LNCaP clone FGC (cell line): ENCODE measurements at regions not wholly inside any gene's neighbourhood (a gene's known extent, or its start where the extent isn't known, plus 50 kb on each side); places are given as distances from the start of the nearest gene placed in this dataset.

Source experiments
- DNase-seq: peaks from one replicate; pipeline ENCODE4 v3.0.0-alpha.2; 2011; ENCODE audit warnings: low read depth
- H3K4me3 ChIP-seq: 2 replicates; pipeline ENCODE4 v1.5.1; 2011; ENCODE audit warnings: mild to moderate bottlenecking, low read depth, low read length, control low read depth
- TF ChIP-seq, protein P1 (sequence below): IDR thresholded peaks from 2 replicates; pipeline ENCODE4 v1.5.1; 2012; ENCODE audit warnings: mild to moderate bottlenecking; ENCODE audit not compliant: control insufficient read depth, insufficient read depth; ENCODE audit errors: extremely low read depth

DNA sequence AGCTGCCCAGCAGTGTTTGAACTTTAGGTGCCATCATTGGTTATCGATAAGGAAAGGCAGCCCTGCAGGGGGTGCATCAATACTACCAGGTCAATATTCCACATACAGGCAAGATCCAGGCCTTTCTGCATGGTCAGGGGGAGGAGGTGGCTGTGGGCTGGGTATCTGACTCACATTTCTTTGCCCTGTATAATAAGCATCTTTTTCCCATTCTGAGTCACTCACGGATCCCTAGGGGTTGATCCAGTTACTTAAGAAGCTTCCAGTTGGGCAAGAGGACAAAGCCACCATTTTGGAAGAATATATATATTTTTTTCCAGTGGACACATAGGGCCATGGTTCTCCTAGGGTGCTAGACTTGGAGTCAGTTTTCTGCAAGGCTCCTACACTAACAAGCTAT lies 114.2 kb upstream of the HABP2 start:
- DNase-seq: no peak
- TF ChIP-seq, protein P1, sequence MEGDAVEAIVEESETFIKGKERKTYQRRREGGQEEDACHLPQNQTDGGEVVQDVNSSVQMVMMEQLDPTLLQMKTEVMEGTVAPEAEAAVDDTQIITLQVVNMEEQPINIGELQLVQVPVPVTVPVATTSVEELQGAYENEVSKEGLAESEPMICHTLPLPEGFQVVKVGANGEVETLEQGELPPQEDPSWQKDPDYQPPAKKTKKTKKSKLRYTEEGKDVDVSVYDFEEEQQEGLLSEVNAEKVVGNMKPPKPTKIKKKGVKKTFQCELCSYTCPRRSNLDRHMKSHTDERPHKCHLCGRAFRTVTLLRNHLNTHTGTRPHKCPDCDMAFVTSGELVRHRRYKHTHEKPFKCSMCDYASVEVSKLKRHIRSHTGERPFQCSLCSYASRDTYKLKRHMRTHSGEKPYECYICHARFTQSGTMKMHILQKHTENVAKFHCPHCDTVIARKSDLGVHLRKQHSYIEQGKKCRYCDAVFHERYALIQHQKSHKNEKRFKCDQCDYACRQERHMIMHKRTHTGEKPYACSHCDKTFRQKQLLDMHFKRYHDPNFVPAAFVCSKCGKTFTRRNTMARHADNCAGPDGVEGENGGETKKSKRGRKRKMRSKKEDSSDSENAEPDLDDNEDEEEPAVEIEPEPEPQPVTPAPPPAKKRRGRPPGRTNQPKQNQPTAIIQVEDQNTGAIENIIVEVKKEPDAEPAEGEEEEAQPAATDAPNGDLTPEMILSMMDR: no peak
- H3K4me3 ChIP-seq: no peak overlapping the region

DNA sequence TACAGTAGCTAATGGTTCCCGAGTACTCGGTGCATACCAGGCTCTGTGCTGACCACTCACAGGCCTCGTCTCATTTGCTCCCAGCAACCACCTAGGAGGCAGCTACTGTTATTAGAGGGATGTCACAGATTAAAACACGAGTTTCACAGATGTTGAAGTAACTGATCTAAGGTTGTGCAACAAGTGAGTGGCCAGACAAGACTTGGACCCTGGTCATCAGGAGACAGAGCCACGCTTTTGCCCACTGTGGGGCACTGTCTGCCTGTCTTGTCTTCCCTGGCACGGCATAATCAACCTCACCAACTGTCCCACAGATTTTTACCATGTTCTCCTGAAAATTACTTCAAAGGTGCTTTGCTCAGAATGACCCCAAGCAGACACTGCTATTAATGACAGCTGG lies 111.6 kb upstream of the HABP2 start:
- no peak overlapping the region for H3K4me3 ChIP-seq
- no peak for DNase-seq
- TF ChIP-seq, protein P1: no peak

DNA sequence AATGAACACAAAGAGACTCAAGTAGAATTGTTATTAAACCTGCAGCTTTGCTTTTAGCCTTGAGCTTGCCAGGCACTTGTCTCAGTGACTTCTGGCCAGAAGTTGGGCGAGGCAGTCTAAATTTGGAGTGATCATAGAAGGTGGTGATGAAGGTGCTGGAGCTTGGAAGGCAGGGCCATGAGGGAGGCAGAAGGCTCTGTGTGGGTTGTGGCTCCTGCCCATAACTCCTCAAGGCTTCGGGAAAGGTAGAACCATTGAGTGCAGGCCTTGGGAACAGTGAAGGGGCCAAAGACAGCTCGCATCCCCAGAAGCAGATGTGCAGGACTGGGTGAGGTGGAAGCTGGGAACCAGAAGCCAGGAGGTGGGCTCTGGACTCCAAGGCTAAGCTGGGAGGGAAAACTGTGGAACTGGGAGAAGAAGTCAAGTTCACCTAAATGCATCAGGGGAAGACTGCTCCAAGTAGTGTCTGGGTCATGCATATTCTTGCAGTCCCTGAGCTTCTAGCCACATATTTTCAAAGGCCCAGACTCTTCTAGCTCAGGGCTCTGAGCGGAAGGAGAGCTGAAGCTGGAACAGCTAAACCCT lies 111.1 kb upstream of the HABP2 start:
- TF ChIP-seq, protein P1: no peak
- H3K4me3 ChIP-seq: no peak overlapping the region
- no peak for DNase-seq

DNA sequence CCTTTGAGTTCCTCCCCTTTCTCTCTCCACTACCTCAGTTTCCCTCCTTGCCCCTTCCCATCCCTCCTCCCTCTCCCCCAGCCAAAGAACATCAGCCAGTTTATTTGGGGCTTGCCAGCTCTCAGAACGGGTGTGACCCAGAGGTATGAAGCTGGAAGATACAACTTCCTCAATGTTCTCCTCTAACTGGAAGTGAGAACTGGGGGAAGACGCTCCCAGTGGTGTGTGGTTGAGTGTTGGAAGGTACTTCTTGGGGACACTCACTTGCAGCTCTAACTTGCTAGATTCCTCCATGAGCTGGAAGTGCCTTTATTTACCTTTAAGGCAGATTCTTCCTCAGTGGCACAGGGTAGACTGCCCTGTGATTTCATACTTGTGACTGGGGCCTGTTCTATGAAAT lies 110.5 kb upstream of the HABP2 start:
- TF ChIP-seq, protein P1: no peak

DNA sequence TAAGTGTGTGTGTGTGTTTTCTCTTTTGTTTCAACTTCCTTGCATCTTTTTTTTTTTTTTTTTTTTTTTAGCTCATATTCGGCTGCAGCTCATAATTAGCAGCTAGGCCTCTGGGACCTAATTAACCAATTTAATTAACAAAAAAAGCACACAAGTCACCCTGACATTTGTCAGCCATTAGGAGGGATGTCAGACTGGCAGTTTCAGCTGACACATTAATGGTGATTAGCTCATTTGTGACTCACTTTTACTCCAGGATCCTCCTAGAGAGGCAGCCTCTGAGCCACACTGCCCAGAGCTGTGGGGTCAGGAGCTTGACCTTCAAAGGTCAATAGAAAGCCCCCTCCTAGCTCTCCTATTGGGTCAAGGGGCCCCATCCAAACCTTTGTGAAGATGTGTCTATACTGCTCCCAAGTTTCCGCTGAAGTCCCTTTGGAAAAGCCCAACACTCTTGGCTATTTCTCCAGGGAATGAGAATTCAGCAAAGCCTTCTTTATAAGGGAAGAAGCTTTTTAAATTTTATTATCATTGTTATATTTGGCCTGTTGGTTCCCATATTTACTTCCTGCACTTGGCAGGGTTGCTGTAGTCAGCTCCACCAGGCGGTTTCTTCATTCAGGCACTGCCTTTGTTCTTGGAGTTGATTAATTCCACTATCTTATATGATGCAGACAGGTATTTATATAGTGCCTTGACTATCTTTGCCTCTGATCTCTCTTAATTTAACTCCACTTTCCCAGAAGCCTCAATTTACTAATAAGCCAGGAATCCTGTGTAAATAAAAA lies 109.5 kb upstream of the HABP2 start:
- DNase-seq: no peak
- TF ChIP-seq, protein P1: no peak
- no peak overlapping the region for H3K4me3 ChIP-seq

More for the DNA sequence above, 110.5 kb upstream of the HABP2 start:
- no peak for DNase-seq
- H3K4me3 ChIP-seq: no peak overlapping the region

DNA sequence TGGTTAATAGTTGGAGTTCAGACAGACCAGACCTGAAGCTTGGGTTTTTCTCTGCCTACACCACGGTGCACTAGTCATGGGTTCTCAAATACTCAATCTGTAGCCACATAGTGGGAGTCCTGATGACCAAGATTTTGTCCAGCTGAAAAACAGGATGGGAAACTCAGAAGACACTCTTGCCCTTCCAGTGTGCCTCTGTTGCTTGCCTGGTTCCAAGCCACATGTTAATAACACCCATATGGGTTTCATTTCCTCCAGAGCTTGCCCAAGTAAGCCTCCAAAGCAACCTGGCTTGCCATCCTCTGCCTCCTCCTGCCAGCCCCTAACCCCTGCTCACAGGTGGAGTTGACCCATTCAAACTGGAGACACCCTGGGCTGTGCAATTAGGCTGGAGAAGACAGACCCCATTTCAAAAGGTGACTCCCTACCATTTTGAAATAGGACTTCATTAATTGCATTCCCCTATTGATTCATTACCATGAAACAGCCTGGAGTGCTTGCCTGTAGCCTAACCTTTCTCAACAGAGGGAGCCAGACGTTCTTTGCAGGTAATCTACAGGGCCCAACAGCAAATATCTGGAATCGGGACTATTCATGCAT lies 108.0 kb upstream of the HABP2 start:
- DNase-seq: no peak
- no peak overlapping the region for H3K4me3 ChIP-seq
- TF ChIP-seq, protein P1: no peak
